GM19438 (cell line): ENCODE measurements at regions not wholly inside any gene's neighbourhood (a gene's known extent, or its start where the extent isn't known, plus 50 kb on each side); places are given as distances from the start of the nearest gene placed in this dataset.

ENCODE experiments used
- ATAC-seq: cut with Tn5 transposase; IDR thresholded peaks from one replicate; pipeline ENCODE4 v1.9.1; 2021; ENCODE audit warnings: low read depth; ENCODE audit not compliant: unreplicated experiment

DNA sequence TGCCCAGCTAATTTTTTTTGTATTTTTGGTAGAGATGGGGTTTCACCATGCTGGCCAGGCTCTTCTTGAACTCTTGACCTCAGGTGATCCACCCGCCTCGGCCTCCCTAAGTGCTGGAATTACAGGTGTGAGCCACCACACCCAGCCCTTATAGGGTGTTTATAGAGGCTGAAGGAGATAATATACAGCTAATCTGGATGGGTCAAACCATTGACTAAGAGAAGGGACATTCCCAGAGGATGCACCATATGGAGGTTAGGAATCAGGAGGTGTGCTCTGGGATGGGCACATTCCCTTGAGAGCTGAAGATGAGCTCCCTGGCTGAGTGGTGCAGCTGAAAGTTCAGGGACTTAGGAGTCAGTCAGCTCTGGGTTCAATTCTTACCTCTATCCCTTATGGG lies 68.3 kb upstream of the SHISA3 start:
- ATAC-seq: no peak

DNA sequence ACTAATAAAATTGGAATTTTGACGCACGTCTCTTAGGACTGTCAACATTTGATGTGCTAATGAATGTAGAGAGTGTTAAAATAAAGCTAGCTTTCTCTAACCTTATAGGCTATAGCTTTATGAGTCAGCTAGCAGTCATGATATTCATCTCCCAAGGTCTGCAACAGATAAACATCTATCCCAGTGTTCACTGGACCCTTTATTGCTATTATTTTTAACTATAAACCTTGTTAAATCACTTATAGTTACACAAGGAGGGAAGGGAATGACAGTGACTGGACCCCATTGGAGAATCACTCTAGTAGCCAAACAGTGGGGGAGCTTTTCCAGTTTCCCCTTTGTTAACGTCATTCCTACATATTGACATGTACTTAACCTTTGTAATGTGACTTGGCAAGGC lies 67.9 kb upstream of the SHISA3 start:
- no peak for ATAC-seq

DNA sequence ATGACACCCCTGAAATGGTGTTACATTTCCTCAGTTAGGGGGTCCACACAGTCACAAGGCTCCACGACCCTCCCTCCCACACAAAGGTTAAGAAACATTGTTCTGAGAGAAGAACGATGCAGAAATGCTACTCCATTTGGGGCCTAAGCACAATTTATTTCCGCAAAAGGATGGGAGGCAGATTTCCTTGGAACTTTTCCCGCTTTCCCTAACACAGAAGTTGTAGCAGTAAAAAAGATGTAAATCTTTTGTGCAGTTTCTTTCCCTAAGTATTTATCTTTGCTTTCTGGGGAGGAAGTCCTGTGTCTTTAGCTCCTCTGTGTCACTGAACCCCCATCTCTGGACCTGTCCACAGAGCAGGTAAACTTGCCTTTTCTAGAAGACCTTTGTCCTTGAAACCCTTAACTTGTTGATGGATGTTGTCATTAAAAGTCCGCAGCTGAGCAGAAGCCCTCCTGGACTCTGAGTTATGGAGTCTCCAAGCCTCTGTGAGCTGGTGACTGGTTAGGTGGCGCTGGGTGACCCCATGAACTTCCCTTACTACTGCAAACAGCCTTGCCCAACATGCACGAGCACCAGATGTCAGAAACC lies 67.2 kb upstream of the SHISA3 start:
- no peak for ATAC-seq

DNA sequence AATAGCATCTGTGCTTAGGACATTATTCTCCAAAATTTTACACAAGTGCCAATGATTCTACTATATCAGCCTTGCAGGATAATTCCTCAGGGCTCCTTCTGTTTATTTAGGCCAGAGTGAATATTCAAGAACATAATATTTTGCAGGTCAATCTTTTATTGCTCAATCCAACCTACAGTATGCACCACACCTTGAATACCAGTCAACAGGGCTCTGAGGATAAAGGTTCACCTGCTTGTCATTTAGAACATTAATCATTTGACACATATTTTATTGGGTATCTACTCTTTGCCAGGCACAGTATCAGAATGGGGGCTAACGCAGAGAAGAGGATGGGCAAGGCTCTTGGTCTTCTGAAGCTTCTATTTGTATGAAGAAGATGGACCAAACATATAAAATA lies 66.2 kb upstream of the SHISA3 start:
- no peak for ATAC-seq

DNA sequence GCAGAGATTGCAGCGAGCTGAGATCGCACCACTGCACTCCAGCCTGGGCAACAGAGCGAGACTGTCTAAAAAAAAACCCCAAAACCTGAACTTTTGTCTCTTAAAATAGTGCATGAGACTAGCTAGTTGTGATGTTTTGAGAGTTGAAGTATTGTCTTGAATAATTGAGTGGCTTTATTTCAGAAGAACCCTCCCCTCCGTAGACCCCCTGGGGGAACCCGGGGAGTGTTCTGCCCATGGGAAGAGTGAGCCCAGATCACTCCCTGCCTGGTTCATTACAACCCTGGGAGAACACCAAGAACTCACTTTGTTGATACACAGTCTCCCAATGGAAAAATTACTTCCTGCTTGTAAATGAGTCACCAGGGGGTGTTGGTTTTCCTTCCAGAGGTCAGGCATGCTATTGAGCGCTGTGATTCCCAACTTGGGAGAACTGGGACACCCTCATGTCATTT lies 65.3 kb upstream of the SHISA3 start:
- no peak for ATAC-seq

DNA sequence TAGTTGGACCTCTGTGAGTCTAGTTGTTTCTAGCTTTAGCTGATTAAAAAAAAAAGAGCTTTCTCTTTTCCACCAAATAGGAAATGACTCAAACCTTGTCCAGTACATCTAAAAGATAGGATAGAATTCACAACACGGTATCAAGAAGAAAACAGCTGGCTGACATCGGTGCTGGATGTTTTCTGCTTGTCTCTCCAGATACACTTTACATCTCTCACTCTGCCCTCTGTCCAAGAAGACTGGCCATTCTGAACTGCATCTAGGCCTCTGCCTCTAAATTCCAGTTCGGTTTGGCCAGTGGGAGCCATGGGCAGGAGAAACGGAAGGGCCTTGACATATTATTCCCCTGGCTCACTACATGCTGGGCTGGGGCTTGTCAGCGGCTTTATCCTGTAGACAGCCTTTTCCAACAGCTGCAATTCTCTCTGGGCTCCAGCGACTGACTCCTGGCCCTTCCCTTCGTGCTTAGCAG lies 57.3 kb upstream of the SHISA3 start:
- no peak for ATAC-seq

DNA sequence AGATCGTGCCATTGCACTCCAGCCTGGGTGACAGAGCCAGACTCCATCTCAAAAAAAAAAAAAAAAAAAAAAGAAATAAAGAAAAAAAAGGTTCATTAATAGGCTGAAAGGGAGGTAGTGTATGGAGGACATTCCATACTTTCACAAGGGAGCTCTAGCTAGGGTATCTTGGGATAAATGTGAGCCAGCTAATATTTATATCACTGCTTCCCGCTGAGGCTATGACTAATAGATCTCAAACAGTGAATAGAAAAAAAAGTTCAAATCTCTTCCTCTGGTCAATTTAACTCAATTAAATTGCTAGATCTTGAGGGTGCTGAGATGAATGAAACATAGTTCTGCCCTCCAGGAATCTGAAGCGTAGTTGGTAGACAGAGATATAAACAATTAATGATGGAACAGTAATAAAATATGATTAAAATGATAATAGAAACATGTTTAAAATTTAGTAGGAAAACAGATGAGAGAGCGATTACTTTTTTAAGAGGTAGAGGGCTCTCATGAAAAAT lies 55.7 kb upstream of the SHISA3 start:
- ATAC-seq: no peak

DNA sequence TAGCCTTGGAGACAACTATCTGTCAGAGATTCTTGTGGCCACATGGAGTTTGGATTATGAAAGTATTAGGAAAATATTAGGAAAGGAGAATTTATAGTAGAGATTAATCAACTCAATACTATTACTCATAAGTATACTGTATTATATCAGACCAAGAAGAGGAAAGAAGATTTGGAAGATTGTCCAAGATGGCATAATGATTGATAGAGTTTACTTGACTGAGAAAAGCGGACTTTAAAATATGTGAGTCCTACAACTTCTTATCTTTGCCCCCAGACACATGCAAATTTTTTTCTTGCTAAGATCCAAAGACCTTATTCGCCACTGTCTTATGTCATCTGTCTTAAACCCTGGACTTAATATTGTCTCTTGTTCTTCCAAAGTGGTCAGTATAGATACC lies 54.8 kb upstream of the SHISA3 start:
- no peak for ATAC-seq

DNA sequence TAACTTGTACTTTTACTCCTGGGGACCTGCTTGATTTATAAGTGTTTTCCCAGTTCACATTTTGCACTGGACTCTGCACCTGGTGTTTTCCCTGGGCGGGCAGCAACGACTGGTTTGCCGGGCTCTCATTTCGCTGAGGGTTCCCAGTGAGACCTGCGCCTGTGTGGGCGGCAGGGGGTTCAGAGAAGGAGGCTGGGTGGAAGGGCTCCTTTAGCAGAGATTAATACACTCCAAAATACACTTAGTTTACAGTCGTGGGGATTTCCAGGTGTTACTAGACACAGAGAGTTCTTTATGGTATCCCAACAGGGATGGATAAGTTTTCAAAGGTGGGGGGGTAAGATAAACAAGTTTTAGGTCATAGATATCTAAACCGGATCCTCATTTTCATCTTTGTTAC lies 53.0 kb upstream of the SHISA3 start:
- no peak for ATAC-seq

DNA sequence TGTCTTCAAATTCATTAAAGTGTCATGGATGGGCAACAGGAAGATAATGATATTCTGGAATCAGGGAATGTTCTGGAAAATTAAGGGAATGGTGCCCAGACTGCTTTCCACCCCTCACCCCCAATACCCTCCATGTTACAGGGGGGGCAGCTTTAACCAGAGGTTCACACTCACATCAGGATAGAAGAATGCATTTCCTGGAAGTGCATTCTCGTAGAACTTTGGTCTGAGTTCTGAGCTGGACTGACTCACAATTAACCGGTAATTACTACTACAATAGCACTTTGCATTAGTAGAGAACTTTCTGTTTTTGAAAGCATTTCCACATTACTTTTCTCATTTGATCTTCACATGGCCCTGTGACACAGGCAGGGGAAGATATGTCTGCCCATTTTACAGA lies 52.5 kb upstream of the SHISA3 start:
- no peak for ATAC-seq

DNA sequence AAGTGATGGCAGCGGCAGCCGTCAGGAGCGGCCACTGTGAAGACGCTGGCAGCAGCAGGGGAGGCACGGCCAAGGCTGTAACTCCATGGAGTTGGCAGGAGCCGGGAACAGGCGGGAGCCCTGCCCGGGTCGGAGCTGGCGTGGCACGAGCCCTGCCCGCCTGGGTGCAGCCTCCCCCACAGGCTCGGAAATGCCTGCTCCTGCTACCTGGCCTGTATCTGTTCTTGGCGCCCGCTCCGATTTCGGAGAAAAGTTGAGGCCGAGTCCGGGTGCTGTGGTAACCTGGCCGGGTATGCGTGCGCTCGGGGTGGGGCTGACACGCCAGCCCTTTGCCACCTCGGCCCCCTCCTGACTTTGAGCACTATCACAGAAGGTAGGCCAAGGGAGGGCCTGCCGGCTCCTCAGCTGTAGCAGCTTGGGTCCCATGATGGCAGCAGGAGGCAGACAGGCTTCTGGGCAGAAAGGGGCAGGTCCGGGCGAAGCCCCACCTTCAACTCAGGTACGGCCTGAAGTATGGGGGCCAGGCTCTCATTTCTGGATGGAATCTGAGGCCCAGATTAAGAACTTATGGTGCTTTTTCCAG lies 51.2 kb upstream of the SHISA3 start:
- ATAC-seq: no peak

DNA sequence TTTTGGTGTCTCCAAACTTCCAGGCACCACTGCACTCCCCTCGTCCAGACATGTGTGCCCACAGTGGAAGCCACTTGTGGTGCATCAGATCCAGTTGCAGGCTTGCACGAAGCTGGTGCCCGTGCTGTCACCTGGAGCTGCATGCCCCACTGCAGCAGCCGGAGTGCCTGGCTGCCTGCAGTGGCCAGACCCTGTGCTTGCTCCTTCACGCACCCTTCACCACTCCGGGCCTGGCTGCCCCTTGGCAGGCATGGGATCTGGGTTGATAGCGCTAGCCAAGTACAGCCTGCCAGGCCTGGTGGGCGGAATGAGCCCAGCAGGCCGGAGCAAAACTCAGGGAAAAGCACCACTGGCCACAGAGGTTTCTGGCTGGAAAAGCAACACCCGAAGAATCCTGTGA lies 50.2 kb upstream of the SHISA3 start:
- ATAC-seq: no peak
